ENCODE measurements at regions not wholly inside any gene's neighbourhood (a gene's known extent, or its start where the extent isn't known, plus 50 kb on each side); places are given as distances from the start of the nearest gene placed in this dataset.

GRCh38 chr6:23448281-23448680 lies 677.7 kb upstream of the NRSN1 start (continued):
- TF ChIP-seq USF2 (IDR thresholded peaks at IDR 0.05; ENCODE audit: low read depth, low read length) (no peak), USF2 (CRISPR knock-in tag; IDR thresholded peaks at IDR 0.05; ENCODE audit: borderline replicate concordance) (no peak), FOXO1 (CRISPR knock-in tag; IDR thresholded peaks at IDR 0.05) (no peak), KLF15 (CRISPR knock-in tag; IDR thresholded peaks at IDR 0.05; ENCODE audit: borderline replicate concordance) (no peak), MXI1 (IDR thresholded peaks at IDR 0.05; ENCODE audit: borderline replicate concordance, low read depth, low read length) (no peak), ZNF761 (CRISPR knock-in tag; conservative IDR thresholded peaks at IDR 0.05) (no peak), GLI4 (CRISPR knock-in tag; IDR thresholded peaks at IDR 0.05; ENCODE audit: borderline replicate concordance) (no peak), ZNF569 (CRISPR knock-in tag; IDR thresholded peaks at IDR 0.05; ENCODE audit: borderline replicate concordance) (no peak)

- H3K27me3 ChIP-seq (ENCODE audit: control insufficient read depth in 1 of 2, insufficient read depth in 2 of 2, low read length in 2 of 2) = no peaks in the 10 kb centered on the region
- BruUV-seq (replicated peaks) = no TSS peak
- H3K9ac ChIP-seq (ENCODE audit: insufficient read depth, low read depth, low read length) = no peak overlapping the region
- 4% methylated on average over 5 of the region's 5 CpGs for WGBS (ENCODE audit: low lambda C conversion rate)
- CTCF ChIA-PET (ENCODE audit: low intra/inter-chr PET ratio, low total read pairs) = no interaction called here
- in situ Hi-C loops (cut with HindIII; ENCODE audit: extremely low pct_ligation_motif_present, low pct_unique_long_range_greater_than_20kb) = no loop called here
- H2AFZ ChIP-seq (ENCODE audit: low read length) = no peak overlapping the region
- no peaks in the 10 kb centered on the region for H3K36me3 ChIP-seq (replicated peaks in 1 of 2; ENCODE audit: control insufficient read depth in 1 of 2, insufficient read depth in 2 of 2, low read length in 2 of 2)
- no peaks in the 10 kb centered on the region for H4K20me1 ChIP-seq (ENCODE audit: insufficient read depth, low read length)
- H3K79me2 ChIP-seq (ENCODE audit: insufficient read depth, low read length) = no peaks in the 10 kb centered on the region
- no peaks in the 10 kb centered on the region for H3K4me1 ChIP-seq (ENCODE audit: insufficient read depth, low read length)
- FAIRE-seq (no peak), DNase-seq (ENCODE audit: low spot score) (no peak), ATAC-seq (no peak)
- intact Hi-C loops (cut with micrococcal nuclease; ENCODE audit: unreplicated experiment) = no loop called here
- POLR2A ChIA-PET = no interaction called here
- H3K4me2 ChIP-seq (ENCODE audit: low read depth, low read length) = no peak overlapping the region
- no peak overlapping the region for H3K4me3 ChIP-seq (replicated peaks in 1 of 3; ENCODE audit: insufficient read depth in 1 of 3, low read depth in 2 of 3, low read length in 3 of 3)
- peaks cover 25% of the 10 kb centered on the region for H3K9me3 ChIP-seq (ENCODE audit: low read length)
- H3K27ac ChIP-seq (ENCODE audit: extremely low read length, insufficient read depth, low read length) = no peak overlapping the region
- TF ChIP-seq ZFYVE20 (CRISPR knock-in tag; IDR thresholded peaks at IDR 0.05; ENCODE audit: borderline replicate concordance, low read depth) = no peak
- no peak for TF ChIP-seq ASH2L (IDR thresholded peaks at IDR 0.05; ENCODE audit: insufficient read length, low read depth, low read length)
- no peak for TF ChIP-seq HCFC1 (IDR thresholded peaks at IDR 0.05; ENCODE audit: low read depth, low read length)
- TF ChIP-seq ZNF780A (CRISPR knock-in tag; IDR thresholded peaks at IDR 0.05) = no peak
- TF ChIP-seq ZNF350 (CRISPR knock-in tag; IDR thresholded peaks at IDR 0.05; ENCODE audit: borderline replicate concordance, low read depth) = no peak
- no peak for TF ChIP-seq NR0B2 (CRISPR knock-in tag; IDR thresholded peaks at IDR 0.05)
- no peak for TF ChIP-seq THAP8 (CRISPR knock-in tag; IDR thresholded peaks at IDR 0.05; ENCODE audit: borderline replicate concordance)
- no peak for TF ChIP-seq SP140L (CRISPR knock-in tag; IDR thresholded peaks at IDR 0.05; ENCODE audit: borderline replicate concordance)
- no peak for TF ChIP-seq HDAC6 (IDR thresholded peaks at IDR 0.05; ENCODE audit: low read depth, low read length)
- TF ChIP-seq ZNF446 (CRISPR knock-in tag; IDR thresholded peaks at IDR 0.05) = no peak
Observed at GRCh38 chr6:23454080-23454976, 671.7 kb upstream of the NRSN1 start.

Data from HepG2 (cell line).